ENCODE measurements at regions not wholly inside any gene's neighbourhood (a gene's known extent, or its start where the extent isn't known, plus 50 kb on each side); places are given as distances from the start of the nearest gene placed in this dataset.
"Not testable (repeated sequence)": the region's sequence is repeated elsewhere in the genome, so short reads cannot be mapped to it uniquely, and the experiment has no call there.

DNA sequence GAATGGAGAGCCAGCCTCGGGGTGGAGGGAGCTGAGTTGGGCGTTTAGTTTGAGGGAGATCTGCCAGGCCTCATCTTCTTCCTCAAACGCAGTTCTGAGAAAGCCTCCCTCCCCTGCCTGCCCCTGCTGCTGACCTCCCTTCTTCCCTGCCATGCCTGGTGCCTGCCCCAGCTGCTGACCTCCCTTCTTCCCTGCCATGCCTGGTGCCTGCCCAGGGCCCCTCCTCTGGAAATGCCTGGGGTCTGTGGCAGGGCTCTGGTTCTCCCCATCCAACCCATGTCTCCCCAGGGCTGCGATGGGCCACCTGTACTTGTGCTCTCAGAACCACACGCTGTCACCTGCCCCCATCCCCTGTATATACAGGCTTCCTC lies 114.6 kb downstream of the VEGFA start:
- DNase-seq (ENCODE audit: low read depth) = no peak

DNA sequence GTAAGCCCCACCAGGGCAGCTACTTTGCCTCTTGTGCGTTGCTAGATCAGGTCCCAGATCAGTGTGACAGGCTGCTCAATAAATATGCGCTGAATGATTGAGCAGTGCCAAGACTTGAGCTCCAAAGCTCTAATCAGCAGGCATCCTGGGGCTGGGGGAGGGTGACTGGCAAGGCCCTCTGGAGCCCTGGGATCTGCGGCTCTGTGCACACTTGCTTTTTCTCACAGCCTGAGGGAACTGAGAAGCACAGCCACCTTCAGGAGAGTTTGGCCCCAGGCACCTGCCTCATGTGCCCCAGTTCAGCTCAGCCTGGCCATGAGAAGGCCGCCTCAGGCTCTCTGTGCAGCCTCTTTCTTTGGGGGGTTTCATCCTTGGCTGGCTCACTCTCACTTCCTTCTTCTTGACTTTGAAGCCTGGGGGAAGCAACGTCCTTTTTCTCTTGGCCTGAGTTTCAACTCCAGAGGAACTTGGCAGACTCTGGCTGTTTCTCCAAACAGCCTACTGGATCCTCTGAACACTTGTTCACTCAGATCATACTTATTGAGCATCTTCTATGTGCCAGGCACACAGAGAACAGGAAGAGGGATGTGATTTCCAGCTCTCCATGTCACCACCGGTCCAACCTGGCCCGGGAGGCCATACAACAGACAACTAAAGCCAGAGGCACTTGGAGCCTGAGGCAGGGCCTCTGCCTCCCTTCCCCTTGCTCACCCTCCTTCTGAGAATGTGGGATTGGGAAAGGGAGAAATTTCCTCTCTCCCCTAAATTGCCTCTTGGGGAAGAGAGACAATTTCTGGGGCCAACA lies 114.0 kb downstream of the VEGFA start:
- DNase-seq (ENCODE audit: low read depth) = no peak

DNA sequence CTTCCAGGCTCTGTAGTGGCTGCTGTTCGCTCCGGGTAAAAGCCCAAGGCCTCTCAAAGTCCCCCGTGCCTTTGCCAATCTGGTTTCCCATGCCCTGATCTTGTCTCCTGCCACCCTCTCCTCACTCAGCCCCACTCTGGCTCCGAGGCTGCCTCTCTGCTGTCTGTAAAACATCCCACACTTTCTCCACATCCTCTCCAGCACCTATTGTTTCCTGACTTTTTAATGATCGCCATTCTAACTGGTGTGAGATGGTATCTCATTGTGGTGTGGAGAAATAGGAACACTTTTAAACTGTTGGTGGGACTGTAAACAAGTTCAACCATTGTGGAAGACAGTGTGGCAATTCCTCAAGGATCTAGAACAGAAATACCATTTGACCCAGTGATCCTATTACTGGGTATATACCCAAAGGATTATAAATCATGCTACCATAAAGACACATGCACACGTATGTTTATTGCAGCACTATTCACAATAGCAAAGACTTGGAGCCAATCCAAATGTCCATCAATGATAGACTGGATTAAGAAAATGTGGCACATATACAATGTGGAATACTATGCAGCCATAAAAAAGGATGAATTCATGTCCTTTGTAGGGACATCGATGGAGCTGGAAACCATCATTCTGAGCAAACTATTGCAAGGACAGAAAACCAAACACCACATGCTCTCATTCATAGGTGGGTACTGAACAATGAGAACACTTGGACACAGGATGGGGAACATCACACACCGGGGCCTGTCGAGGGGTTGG lies 112.9 kb downstream of the VEGFA start:
- not testable (repeated sequence) for DNase-seq (ENCODE audit: low read depth)

DNA sequence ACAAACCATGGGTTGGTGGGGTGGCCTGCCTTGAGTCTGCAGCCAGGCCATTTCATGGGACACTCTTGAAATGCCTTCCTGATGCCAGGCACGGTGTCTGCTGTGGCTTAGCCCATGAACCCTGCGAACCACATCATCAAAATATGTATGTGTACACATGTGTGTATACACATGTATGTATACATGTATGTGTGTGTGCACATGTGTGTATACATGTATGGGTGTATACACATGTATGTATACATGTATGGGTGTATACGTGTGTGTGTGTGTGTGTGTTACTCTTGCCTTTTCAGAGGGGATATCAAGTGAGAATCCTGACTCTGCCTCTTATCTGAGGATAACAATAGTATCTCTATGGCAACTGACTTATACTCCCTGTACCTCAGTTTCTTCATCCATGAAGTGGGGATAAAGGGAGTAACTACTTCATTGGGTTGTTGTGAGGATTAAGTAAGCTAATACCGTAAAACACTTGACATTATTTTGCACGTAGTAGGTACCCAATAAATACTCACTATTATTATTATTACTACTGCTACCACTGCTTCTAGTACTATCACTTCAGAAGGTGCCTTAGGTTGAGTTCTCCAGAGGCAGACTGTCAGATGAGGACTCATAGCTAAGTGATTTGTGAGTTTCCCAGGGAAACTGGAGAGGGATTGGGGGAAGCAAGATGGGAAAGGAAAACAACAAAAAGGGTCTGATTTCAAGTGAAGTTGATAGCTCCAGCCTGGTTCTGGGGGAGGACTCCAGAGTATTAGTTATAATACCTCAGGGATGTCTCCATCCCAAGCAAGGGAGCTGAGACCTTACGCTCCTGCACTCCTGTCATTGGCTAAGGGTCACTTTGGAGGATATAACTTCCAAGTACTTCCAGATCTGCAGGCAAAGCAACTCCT lies 110.5 kb downstream of the VEGFA start:
- DNase-seq (ENCODE audit: low read depth) = no peak

DNA sequence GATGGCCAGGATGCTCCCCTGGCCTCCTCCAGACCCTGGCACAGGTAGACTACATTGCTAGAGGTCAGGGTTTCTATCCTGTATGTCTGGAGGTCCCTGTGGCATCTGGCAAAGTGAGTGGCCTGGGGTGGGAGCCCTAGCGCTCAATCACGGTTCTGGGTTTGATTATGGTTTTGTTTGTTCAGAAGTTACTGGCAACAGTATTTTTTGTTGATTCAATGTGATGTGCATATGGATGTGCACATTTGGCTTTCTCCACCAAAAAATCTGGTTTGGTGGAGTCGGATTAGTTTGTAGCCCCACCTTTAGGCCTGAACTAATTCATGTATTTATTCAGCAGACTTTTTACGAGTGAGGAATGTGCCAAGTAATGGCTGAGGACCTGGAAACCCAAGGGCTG lies 109.7 kb downstream of the VEGFA start:
- no peak for DNase-seq (ENCODE audit: low read depth)

DNA sequence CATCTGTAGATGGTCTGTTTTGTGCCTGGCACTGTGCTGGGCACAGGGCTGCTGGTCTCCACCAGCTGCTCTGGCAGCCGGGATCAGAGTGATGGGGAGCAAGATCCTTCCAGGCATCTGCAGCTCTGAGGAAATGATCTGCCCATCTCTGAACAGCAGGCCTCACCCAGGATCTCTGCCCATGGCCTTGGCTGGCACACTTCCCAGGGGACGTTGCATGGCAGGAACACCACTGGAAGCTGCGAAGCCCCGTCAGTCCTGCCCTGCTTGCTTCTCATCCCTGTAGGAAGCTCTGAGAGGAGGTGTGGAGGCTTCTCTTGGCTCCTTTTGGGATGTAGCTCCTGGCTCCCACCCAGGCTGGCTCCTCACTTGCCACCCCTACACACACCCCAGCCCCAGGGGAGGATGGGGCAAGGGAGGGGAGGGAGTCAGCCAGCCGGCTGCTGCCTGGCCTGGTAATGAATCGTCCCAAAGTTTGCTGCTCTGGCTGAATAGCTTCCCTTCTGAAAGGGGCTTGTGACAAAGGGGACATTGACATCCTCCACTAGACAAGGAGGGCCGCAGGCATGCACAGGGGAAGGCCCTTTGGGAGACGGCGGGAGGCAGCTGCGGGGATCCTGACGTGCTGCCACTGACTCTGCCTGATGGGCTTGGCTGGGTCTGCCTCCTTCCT lies 108.9 kb downstream of the VEGFA start:
- DNase-seq (ENCODE audit: low read depth) = no peak

DNA sequence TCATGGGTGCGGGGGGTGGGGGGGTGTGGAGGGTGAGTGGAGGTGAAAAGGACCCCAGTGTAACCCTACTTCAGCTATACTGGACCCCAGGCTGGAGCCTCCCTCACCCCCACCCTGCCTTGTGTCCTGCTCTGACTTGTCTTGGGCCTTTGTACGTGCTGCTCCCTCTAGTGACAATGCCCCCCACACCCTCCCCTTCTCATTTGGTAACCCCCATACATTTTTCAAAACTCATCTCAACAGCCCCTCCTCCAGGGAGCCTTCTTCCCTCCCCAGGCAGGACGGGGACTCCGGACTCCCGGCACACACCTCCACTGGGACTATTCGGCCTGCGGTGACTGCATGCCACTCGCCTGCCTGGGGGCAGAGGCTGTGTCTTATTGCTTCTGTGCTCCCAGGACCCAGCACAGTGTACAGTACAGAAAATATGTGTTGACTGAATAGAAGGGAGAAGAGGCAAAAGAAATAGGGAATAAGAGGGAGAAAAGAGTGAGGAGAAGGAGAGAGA lies 108.2 kb downstream of the VEGFA start:
- DNase-seq (ENCODE audit: low read depth) = no peak

DNA sequence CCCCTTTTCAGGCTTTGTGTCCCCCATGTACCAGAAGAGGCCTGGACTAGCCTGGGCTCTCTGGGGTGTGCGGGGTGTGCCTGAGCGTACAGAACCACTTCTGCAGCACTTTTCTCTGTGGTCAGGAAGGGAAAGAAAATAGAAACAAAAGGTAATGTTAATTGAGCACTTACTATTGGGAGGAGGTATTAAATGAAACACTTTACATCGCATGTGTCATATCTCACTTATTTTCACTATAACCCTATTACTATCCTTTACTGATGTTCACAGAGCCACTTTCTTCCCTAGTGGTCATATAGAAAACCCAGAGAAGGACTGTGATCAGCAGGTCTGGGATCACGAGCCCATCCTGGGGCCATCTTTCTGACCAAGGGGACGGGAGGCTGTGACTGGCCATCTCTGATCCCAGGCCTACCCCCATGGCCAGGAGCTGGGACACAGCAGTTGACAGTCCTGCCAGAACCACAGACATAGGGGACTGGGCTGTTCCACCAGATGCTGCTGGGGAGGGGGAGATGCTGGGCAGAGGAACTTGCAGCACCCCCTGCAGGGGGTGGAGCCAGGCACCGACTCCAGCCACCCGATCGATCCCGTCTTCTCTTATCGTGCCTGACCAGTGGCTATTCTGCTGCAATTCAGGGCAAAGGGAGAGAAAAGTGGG lies 107.6 kb downstream of the VEGFA start:
- DNase-seq (ENCODE audit: low read depth) = no peak

DNA sequence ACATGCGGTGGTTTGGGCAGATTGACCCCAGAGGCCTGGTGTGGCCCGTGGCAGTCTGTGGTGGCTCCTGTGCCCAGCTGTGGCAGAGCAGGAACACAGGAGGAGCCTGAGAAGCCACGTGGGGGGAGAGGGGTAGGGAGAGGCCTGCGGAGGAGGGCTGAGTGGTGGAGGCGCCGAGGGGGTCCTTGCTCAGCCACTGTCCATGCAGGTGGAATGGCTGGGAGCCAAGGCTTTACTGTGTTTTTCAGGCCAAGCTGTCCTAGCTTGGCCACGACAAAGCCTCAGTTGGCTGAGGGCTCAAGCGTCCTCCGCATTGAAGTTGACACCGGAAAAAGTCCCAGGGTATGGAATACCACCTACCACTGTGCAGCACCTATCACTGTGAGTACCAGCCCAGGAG lies 107.0 kb downstream of the VEGFA start:
- no peak for DNase-seq (ENCODE audit: low read depth)

DNA sequence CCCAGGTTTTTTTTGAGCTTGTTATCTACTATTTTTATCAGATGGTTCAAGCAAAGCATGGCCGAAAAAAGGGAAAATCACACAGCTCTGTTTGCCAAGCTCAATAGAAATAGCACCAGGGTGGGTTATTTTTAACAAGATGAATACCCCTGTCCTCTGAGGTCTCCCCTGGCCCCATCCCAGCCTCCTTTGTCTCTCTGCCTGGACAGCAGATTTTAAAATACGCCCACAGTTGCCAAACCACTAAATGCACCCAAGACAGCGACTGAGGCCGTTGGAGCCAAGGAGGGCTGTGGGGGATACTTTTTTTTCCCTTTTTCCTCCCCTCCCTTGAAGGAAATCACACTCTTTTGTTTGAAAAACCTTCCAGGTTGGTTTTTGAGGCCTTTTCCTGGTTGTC lies 106.6 kb downstream of the VEGFA start:
- no peak for DNase-seq (ENCODE audit: low read depth)

DNA sequence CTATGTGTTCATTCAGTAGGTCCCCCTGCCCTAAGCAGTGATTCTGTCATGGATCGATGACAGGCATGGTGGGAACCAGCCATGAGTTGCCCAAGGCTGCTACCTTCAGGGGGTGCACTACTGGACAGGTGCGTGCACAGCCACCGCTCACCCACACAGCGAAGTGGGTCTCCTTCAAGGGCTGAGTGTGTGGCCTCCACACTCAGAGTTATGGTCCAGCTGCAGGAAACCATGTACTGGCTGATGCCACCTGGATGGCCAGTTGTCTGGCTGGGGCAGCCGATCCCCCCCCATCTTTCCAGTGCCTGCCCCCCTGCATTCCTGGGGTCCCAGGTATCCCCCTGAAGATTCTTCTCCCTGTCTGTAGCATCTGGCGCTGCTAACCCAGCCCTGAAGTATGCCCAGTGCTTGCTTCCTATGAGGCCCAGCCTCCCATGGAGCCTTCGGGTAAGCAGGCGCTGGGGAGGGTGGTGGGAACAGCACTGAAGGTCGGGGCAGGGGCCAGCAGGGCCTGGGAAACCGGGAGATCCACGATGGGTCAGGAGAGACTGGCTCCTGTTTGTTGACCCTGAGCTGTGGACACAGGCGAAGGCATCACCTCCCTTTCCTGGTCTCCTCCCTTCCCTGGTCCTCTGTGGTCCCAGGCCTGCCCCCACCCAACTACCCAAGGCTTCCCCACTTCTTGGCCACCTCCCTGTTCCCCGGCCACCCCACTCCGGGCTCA lies 106.0 kb downstream of the VEGFA start:
- no peak for DNase-seq (ENCODE audit: low read depth)

DNA sequence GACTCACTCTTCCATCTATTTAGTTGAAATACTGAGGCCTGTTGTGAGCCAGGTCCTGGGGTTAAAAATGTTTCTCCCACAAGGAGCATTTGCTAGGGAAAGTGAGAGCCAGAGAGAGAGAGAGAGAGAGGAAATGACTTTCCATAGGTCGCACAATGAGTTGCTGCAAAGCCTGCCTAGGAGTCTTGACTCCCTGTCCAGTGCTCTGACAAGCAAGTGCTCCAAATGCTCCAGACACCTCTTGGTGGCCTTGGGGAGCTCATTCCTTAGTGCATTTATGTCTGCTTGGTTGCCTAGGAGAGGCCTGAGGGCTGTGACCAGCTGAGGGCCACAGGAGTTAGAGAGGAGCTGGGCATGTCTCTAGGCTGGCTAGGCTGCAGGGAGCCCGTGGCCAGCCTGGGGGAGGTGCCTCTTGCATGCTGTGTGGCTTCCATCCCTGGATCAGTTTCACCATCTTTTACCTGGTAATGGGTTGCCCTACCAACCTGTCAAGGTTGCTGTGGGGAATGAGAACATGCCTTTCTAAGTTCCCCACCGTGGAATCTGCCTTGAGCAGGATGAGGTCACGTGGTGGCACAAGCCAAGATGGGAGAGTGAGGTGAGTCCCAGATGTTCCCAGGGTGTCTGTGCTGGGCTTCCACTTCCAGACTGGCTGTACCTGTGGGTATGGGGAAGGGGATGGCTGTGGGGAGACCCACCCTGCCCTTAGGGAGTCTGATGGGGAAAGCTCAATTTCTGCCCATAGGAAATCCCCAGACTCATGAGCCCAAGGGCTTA lies 105.0 kb downstream of the VEGFA start:
- DNase-seq (ENCODE audit: low read depth) = no peak

DNA sequence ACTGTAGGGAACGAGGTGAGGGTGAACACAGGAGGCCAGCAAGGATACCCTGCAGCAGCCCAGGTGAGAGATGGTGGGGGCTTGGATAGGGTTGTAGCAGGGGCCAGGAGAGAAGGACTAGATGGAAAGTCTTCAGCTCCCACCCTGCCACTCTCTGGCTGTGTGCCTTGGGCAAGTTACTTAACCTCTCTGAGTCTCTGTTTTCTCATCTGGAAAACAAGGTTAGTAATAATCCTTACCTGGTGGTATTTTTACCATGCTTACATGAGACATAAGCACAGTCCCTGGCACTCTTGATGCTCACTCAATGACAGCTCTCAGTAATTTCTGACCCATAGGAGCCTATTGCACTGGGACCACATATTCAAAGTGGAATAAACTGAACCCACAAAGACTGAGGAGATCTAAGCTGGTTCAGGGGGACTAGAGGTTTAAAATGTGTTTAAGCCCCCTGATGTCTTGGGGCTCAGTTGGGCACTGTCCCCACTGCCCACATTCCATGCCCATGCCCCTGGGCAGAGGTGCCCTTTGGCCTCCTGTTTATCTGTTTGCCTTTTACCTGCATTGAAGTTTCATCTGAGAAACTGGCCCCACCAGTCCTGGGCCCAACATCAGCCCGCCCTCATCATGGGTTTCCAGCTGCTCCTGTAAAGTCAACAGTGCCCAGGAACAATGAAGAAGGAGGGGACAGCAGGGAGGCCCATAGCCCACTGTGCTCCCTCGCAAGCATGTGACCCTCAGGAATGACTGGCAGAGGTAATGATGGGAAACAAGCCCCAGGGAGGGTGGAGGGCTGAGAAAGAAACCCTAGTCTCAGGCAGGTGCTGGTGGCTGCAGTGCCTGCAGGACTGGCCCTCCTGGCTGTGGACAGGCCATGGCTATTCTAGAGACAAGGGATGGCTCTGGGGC lies 104.0 kb downstream of the VEGFA start:
- no peak for DNase-seq (ENCODE audit: low read depth)

DNA sequence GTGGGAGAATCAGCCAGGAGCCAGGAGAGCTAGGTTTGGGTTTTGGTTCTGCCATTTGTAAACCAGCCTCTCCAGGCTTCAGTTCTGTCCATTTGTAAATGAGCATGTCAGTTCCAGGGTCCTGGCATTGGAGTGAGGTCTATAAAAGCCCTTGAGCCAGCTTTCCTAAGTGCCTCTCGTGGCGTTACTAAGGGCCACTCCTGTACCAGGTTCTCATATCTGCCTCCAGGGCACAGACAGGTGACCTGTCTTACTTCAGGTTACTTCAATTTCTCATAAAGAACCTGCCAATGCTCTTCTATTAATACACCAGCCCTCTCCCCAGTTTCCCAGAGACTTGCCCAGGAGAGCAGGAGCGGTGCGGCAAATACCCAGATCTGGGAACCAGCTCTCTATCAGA lies 101.9 kb downstream of the VEGFA start:
- no peak for DNase-seq (ENCODE audit: low read depth)

DNA sequence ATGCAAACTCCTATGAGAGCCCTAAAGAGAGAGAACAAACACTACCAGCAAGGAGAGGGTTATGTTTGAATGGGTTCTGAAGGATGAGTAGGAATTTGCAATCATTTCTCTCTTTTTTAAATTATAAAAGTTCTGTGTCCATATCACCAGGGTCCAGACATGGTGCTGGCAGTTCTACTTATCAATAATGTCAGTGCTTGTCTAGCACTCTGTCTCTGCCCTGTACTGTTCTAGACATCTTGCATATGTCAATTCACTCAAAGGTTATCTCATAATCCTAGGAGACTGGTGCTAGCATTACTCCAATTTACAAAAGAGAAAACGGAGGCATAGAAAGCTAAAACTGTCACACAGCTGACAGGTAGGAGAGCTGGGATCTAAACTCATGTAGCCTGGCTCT lies 101.3 kb downstream of the VEGFA start:
- DNase-seq (ENCODE audit: low read depth) = no peak

DNA sequence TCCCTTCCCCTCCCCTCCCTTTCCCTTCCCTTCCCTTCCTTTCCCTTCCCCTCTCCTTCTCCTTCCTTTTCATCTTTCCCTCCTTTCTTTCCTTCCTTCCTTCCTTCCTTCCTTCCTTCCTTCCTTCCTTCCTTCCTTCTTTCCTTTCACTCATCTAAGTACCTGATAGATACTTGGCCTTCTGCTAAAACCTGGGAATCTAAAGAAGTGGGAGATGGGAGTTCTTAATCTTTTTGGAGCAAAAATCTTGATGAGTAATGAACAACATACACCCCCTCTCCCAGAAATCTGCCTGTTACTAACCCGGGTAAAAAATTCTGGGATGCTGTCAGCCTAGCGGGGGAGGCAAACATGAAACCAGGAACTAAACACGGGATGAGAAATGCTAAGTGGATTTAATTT lies 100.7 kb downstream of the VEGFA start:
- no peak for DNase-seq (ENCODE audit: low read depth)

DNA sequence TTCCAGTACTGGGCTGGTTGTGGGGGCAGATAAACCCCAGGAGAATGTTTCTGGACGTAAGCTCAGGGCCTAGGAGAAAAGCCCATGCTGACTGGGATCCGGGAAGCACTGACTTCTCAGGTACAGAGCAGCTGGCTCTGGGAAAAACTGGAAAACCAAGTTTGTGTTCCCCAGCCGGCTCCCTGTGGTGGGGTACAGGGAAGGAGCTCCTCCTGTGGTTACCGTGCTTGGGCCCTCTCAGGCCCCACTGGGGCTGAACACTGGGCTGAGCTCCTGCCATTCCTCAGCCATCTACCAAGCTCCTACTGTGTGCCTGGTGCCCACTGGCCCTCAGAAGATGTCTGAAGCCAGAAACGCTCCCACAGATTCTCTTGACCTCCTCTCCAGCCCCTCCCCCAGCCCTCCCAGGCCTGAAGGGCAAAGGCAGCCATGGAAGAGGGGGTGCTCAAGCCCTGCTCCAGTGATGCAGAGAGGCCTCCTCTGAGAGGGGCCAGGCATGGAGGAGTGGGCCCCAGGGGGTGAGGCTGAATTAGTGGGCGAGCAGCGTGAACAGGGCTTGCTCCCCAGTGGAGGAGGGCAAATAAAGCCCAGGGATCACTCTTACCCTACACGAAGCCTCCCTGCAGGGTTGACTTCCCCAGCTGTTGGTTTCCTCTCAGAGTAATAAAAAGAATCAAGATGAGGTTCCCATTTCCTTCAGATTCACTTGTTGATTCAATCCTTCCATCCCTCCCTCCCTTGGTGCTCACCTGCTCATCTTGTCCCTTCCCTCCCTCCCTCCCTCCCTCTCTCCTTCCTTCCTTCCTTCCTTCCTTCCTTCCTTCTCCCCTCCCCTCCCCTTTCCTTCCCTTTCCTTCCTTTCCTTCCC lies 100.0 kb downstream of the VEGFA start:
- no peak for DNase-seq (ENCODE audit: low read depth)
